ENCODE measurements at regions not wholly inside any gene's neighbourhood (a gene's known extent, or its start where the extent isn't known, plus 50 kb on each side); places are given as distances from the start of the nearest gene placed in this dataset.
"Not testable (repeated sequence)": the region's sequence is repeated elsewhere in the genome, so short reads cannot be mapped to it uniquely, and the experiment has no call there.

GRCh38 chr15:66884661-66885237 is 180.7 kb upstream of the SMAD3 start:
- no peak for DNase-seq (ENCODE audit: low read depth)

- no peak for DNase-seq (ENCODE audit: low read depth)
Observed at GRCh38 chr15:66885281-66885915, 180.0 kb upstream of the SMAD3 start.

- no peak for DNase-seq (ENCODE audit: low read depth)
Observed at GRCh38 chr15:66886241-66886675, 179.1 kb upstream of the SMAD3 start.

DNA sequence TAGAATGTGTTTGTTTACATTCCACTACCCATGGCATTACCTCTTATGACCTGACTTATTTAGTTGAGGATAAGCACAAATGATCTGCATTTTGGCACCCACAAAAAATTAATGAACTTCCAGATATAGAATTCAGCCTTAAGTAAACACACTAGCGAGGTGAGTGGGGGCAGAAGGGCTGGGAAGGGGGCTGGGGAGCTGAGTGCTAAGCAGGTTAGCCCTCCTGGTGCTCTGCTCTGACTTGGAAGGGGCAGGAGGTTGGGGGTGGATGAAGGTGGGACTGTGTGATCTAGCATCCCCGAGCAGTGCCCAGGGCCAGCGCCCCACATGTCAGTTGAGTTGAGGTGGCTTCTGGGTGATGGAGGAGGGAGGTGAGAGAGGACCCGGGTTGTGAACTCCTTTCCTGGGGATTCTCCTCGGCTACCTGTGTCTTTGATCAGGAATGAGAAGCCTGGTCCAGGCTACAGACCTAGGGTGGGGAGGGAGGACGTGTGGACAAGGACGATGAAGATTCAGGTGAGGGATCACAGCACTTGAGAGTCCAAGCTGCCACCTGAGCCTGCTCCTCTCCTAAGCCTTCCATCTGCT is 178.6 kb upstream of the SMAD3 start:
- no peak for DNase-seq (ENCODE audit: low read depth)

DNA sequence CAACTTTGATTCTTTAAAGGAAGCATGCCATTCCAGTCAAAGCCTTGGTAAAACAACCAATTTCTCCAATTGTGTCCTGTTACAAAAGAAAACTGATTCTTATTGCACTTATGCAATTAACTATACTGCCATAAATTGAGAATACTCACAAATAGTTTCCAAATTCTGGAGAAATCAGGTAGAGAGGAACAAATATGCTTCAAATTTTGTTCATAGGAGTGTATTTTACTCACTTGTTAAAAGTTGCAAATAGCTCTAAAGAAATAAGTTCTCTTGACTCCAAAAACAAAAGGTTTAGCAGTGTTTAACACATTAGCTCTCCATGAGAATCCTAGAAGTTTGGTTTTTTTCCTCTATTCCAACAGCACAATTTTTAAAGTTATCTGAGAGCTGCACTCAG is 176.1 kb upstream of the SMAD3 start:
- DNase-seq (ENCODE audit: low read depth) = not testable (repeated sequence)

GRCh38 chr15:66891776-66892175 is 173.6 kb upstream of the SMAD3 start:
- no peak for DNase-seq (ENCODE audit: low read depth)

DNA sequence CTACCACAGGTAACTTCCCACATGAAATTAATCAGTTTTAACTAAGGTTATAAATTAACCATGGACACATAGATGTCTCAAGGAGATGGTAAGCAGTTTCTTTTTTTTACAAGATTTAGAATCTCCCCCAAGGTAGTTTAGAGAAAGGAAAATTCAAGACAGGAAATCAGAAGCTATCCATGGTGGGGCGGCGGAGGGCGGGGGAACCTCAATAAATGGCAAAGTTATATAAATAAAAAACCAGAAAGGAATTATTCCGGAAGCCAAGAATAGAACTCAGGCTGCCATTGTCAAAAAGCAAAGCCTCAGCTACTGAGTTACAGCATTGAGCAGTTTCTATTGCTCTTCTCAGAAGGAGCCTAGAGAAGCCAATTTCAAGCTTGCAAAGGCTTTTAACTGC is 172.1 kb upstream of the SMAD3 start:
- no peak for DNase-seq (ENCODE audit: low read depth)

GRCh38 chr15:66894363-66894762 is 171.0 kb upstream of the SMAD3 start:
- DNase-seq (ENCODE audit: low read depth) = no peak

DNA sequence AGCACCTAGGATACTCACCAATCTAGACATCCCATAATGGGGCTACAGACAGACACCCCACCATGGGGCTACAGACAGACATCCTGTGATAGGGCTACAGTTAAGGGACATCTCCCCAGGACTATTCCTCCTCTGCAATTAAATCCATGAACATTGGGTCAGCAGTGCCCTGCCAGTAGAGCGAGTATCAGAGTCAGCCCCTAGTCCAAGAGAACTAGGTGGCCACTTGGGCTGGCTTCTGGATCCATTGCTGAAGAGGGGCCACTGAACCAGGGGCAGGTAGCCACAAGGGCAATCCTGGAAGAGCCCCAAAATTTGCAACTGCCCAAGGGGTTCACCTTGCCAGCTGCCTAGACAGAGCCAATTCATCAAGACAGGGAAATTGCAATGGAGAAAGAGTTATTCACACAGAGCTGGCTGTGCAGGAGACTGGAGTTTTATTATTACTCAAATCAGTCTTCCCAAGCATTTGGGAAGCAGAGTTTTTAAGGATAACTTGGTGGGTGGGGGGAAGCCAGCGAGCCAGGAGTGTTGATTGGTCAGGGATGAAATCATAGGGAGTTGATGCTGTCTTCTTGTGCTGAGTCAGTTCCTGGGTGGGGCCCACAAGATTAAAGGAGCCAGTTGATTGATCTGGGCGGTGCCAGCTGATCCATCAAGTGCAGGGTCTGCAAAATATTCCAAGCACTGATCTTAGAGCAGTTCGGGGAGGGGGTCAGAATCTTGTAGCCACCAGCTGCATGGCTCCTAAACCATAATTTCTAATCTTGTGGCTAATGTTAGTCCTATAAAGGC is 170.2 kb upstream of the SMAD3 start:
- DNase-seq (ENCODE audit: low read depth) = no peak

DNA sequence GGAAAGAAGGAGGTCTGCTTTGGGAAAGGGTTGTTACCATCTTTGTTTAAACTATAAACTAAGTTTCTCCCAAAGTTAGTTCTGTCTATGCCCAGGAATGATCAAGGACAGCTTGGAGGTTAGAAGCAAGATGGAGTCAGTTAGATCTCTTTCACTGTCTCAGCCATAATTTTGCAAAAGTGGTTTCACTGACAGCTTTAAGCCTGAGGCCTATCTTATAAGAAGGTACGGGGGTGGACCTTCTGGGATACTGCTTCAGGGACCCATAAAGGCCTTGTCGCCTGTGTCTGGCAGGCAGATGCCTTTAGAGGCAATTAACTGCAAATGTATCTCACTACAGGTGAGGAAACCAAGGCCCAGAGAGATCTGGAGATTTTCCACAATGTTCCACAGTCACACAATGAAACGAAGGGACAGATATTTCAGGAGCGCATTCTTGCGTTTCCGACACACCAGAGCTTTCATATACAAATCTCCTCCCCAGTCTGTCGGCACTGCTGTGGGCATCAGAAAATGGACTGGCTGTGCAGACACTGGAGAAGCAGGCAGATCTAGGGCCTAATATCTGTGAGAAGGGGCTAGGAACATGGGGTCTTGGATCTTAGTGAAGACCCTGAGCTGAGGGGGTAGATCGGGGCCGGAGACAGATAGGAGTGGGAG is 169.5 kb upstream of the SMAD3 start:
- DNase-seq (ENCODE audit: low read depth) = no peak

DNA sequence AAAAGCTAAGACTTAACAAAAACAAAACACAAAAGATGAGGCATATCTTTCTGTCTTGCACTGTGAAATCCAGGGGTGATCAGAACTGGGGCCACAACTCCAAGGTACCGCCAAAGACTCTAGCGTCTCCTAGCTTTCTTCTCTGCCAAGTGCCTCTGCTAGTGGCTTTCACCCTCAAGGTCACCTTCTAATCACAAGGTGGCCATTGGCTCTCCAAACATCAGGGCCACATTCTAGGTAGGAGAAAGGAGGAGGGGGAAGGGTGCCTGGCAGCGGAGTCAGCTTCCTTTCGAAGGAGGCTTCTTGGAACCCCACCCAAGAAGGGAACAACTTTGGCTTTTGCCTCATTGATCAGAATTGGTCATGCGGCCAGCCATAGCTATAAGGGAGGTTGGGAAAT is 168.8 kb upstream of the SMAD3 start:
- DNase-seq (ENCODE audit: low read depth) = no peak

DNA sequence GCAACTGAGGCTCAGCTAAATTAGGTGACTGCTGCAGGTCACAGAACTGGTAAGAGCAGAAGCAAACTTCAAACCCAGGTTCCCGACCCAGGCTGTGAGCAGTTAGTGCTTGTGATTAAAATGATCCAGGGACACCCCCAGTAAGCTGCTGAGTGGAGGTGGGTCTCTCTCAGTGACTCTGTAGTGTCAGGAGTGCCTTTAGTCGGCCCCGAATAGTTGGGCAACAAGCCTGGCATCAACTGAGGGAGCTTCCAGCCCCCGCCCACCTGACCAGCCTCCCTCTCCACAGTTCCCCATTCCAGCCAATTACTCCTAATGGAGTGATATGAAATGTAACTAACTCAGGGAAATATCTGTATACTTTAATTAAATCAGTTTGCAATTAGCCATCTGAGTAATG is 168.0 kb upstream of the SMAD3 start:
- DNase-seq (ENCODE audit: low read depth) = no peak

GRCh38 chr15:66897971-66898370 is 167.4 kb upstream of the SMAD3 start:
- no peak for DNase-seq (ENCODE audit: low read depth)

DNA sequence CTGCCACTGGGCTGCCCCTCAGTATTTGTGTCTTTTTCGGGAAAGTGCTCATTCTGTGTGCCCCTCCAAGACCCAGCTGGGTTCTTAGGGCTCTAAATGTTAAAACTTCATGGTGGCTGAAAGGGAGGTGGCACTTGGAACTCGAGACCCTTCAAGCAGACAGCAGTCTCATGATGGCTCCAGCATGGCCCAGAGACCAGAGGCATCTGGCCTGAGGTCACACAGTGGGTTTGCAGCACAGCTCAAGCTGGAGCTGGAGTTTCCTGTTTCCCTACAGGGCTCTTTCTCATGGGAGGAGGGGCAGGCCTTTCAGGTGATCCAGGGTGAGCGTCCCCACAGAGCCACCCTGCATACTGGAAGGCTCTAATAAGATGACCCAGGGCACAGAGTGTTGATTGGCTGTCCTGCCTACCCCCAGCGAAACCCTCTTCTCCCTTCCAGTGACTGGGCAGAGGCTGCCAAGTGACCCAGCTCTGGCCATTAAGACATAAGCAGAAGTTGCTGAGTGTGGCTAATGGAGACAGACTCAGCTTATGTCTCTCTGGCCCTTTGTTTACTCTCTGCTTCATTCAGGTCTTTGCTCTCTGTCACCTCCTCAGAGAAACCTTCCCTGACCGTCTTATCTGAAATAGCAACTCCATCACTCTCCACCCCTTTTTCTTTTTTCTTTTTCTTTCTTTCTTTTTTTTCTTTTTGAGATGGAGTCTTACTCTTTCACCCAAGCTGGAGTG is 166.6 kb upstream of the SMAD3 start:
- no peak for DNase-seq (ENCODE audit: low read depth)

GRCh38 chr15:66899555-66900350 is 165.6 kb upstream of the SMAD3 start:
- no peak for DNase-seq (ENCODE audit: low read depth)

DNA sequence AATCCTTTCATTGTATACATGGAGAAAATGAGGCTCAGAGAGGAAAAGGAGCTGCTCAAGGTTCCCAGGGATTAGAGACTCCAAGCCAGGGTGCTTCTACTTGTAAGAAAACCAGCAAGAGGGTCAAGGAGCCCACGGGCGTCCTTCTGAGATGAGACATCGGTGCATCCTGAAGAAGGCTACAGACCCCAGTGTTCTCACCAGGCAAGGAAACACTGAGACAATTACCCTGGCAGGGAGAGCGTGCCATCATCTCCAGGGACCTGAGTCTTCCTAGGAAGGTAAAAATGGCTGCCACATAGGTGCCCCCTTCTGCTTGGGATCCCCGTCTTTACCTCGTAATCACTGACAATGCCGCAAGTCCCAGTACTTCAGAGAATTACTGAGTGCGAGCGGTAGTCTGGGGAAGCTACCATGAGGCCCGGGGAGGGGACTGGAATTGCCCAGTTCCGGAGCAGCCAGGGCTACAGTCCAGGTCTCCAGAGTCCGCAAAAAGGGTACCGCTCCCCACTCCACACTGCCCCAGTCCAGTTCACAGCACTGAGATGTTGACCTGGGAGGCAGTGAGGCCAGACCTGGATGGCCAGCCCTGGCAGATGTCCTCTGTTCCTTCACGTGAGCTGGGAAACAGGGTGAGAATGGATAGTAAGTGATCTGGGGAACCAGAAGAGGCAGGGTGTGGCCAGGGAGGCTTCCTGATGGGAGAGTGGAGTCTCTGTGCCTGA is 164.7 kb upstream of the SMAD3 start:
- DNase-seq (ENCODE audit: low read depth) = no peak

- DNase-seq (ENCODE audit: low read depth) = no peak
Observed at GRCh38 chr15:66901336-66902100, 163.9 kb upstream of the SMAD3 start.

- DNase-seq (ENCODE audit: low read depth) = no peak
Observed at GRCh38 chr15:66905185-66905584, 160.2 kb upstream of the SMAD3 start.

- DNase-seq (ENCODE audit: low read depth) = no peak
Observed at GRCh38 chr15:66905954-66906353, 159.4 kb upstream of the SMAD3 start.
